HG02973 (cell line): ENCODE measurements at regions not wholly inside any gene's neighbourhood (a gene's known extent, or its start where the extent isn't known, plus 50 kb on each side); places are given as distances from the start of the nearest gene placed in this dataset.

Experiments used
- ATAC-seq: cut with Tn5 transposase; IDR thresholded peaks from one replicate; pipeline ENCODE4 v1.9.1; 2021; ENCODE audit warnings: moderate library complexity; ENCODE audit not compliant: unreplicated experiment

DNA sequence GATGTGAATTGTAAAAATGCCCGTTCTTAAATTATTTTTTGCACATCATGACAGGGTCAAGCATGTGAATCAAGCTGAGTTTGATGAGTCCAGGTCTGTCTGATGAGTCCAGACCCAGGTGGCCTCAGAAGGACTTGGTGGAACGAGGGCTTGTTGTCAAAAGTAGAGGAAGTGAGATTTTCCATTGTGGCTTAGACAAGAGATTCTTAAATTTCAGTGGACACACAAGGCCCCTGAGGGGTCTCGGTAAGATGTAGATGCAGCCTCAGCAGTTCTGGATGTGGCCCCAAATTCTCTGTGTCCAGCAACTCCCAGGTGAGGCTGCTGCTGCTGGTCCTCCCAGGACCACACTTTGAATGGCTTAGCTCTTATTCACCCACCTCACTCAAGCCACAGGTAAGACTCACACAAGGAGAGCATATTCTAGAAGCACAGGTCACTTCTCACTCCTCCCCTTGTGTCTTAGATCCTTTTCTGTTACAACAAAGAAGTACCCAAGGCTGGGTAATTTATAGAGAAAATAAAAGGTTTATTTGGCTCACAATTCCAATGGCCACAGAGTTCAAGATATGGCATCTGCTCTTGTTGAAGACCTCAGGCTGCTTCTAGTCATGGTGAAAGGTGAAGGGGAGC is 98.8 kb downstream of the GGTLC2 start:
- ATAC-seq = no peak

DNA sequence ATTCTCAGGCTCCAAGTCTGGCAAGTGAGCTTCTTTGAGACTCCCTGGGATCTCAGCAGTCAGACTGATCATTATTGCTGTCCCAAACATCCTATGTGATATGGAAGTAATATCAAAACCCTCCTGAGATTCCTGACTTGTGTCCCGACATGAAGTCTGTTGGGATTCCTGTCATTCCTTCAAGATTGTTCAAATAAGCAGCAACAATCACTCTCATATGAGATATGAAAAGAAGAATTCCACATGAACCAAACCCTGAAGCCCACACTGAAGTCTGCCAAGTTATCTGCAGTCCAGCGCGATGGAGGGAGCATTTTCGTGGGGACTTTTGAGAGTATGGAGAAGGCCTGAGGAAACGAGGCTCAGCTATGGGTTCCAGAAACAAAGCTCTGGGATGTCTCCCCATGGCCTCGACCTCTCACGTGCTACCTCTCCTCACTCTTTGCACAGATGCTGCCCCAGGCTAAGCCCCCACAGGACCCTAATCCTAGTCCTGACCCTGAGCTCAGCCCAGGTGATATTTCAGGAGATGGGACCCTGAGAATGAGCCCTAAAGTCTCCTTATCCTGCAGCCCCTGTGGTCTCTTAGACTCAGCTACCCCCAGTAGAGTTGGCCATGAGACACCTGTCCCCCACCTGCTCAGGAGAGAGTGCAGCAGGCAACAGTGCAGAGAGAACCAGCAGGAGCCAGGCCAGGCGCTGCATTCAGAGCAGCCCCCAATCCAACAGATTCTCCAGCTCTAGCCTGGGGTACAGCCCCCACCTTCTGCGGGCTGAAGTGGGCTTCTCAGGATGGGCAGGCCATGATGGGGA is 100.2 kb downstream of the GGTLC2 start:
- no peak for ATAC-seq

DNA sequence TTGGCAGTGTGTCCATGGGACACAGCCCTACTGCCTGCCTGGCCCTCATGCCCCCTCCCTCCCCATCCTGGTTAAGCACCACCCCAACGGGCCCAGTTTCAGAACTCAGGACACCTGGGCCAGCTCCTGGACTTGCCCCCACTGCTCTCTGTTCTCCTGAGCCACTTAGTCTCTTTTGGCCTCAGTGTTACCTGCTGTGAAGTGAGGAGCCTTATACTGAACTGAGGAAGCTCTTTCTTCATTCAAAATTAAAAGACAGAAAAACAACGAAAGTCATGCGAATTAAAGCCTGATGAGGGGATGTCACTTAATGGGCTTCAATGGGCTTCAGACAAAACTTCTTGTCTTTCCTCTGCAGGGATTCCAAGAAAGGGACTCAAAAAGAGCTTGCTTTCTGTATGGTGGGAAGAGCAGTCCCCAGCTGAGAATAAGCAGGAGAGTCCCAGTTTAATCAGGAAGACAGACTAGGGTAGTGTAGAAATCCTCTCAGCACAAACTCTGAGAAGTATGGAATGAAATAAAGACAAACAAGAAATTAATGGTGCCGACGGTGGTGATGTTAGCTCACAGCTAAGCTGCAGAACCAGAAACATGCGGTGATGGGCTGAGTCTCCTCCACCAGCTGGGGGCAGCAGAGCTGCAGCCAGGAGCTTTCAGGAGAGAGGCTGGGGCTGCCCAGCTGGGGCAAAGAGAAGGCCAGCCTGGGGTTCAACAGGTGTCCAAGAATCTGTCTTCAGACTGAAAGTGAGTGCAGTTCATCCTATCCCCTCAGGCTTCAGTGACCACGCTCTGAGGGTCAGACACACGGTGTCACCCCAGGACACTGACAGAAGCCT is 101.0 kb downstream of the GGTLC2 start:
- ATAC-seq = no peak

DNA sequence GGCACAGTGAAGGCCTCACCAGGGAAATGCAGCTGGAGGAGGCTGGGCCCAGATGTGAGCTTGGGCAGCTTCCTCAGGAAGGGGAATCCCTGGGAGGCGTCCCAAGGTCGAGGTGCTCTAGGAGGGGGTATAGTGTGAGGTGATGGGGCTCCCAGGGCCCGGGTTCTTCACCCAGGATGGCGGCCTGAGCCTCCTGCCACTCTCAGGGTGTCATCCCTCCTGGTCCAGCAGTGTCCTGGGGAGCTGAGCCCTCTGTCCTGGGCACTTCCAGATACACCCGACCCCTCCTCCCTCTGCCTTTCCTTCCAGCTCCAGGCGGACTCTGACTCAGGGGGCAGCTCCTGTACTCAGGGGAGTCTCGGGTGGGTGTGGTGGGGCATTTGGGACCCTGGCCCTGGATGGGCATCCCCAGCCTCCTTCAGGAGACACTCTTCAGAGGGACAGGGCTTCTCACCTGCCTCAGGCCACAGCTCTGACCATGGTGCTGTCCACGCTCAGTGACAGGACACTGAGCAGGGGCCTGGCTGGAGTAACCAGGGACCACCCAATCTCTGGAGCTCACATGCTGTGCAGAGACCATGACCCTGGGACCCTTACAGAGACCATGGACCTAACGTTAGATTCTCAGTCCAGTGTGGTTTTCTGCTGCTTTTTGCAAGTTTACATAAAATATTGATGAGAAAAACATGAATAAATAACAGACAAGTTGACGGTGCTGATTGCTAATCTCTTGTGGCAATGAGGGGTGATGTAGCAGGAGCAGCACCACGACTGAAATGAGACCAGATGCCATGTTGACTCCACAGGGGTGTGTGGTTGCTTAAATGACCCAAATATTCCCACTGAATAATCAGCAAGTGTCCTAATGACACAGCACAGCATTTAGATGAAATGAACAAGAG is 101.9 kb downstream of the GGTLC2 start:
- ATAC-seq = no peak

DNA sequence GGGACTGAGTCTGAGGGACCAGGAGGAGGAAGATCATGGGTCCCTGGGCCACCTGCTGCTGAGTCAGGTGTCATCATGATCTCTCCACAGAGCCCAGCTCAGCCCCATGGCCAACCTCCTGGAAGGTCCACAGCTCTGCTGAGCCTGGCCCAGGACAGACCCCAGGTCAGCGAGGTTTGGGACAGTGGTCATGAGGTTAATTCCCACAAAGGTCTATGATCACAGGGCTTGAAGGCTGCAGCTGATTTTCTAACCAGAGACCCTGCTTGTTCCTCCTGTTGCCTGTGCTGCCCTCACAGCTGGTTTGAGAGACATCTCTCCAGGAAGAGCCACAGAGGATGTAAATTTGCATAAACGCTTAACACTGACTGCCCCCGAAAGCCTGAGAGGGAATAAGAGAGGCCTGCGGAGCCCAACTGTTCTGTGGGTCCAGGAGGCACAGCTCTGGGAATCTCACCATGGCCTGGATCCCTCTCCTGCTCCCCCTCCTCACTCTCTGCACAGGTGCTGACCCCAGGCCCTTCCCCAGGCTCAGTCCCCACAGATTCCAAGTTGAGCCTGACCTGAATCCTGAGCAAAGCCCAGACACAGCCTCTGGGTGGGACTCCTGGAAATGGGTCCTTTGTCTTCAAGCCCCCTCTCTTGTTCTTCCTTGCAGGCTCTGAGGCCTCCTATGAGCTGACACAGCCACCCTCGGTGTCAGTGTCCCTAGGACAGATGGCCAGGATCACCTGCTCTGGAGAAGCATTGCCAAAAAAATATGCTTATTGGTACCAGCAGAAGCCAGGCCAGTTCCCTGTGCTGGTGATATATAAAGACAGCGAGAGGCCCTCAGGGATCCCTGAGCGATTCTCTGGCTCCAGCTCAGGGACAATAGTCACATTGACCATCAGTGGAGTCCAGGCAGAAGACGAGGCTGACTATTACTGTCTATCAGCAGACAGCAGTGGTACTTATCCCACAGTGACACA is 102.8 kb downstream of the GGTLC2 start:
- peak; percentile 42 for ATAC-seq

DNA sequence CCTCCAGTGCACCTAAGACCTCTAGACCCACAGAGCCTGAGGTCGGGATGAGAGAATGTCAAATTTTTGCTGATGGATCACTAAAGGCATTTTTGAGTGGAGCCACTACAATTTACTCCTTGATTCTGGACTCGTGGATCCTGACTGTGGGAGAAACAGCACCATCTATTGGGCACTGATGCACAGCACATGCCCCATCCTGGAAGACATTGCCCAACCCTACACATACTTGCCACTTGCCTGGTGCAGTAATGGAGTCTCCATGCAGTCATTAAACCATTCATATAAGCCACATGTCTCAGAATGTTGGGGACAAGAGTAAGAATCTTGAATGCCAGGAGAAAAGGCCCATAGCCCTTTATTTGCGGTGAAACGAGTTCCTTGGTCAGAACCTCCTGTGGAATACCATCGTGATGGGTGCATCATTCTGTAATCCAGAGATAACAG is 103.9 kb downstream of the GGTLC2 start:
- ATAC-seq = no peak

DNA sequence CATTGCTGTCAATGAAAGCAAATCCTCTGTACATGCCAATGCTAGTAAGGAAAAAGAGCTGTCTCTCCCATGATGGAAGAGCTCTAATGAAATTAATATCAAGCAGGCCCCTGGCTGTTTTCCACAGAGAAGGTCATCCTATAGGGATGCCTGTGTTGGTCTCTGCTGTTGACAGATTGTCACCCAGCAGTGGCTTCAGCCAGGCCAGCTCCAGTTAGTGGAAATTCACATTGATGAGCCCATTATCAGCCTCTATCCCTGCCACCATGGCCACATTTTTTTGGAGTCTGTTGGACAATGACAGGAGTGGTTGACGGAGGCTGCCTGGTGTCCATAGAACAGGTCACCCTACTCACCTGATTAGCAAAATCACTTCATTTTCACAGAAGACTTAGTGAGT is 104.3 kb downstream of the GGTLC2 start:
- ATAC-seq = no peak

DNA sequence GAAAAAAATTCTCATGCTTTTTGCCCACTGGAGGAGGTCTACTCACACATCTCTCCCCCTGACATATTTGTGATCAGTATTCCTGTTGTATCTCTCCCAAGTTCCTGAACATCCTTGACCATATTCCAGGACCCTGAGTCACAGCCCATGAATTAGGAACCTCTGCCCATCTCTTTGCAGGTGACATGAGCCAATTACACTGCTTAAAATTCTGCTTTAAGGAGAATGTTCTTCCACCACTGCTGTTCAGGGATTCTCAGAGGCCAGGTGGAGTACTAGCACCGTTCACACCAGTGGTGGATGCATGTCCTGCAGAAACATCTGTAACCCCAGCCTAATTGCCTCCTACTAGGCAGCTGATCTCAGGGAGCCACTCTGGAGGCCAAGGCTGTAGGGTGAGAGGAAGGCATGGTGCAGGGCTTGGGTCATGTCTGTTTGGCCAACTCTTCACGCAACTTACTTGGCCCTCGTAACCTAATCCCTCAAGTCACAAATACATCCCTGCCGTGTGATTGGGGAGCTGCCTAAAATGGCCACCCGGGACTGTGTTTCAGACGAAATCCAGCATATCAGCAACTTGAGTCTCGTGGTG is 104.8 kb downstream of the GGTLC2 start:
- ATAC-seq = no peak

DNA sequence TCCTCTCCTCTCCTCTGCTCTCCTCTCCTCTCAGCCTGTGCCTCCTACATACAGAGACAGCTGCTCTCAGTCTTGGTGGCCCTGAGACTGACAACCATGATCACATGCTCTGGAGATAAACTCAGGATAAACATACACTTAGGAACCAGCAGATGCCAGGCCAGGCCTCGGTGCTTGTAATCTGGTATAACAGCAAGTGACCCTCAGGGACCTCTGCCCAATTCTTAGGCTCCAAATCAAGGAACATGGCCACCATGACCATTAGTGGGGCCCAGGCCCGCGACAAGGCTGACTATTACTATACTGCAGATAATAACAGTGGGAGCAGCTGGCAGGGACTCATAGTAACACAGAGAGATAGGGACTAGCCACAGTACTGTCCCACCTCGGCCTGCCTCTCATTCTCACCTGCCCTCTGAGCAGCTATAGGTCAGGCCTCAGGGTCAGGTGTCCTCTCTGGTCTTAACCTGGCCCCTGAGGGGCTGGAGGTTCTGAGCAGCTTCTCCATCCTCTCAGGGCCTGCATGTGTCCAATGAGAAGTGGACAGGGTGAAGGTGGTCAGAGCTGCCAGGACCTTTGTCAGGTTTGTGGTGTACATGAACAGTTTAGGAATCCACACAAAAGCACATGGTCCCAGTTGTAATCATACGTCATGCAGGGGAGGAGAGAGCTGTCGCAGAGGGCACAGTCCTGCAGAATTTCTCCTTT is 106.1 kb downstream of the GGTLC2 start:
- ATAC-seq = no peak

DNA sequence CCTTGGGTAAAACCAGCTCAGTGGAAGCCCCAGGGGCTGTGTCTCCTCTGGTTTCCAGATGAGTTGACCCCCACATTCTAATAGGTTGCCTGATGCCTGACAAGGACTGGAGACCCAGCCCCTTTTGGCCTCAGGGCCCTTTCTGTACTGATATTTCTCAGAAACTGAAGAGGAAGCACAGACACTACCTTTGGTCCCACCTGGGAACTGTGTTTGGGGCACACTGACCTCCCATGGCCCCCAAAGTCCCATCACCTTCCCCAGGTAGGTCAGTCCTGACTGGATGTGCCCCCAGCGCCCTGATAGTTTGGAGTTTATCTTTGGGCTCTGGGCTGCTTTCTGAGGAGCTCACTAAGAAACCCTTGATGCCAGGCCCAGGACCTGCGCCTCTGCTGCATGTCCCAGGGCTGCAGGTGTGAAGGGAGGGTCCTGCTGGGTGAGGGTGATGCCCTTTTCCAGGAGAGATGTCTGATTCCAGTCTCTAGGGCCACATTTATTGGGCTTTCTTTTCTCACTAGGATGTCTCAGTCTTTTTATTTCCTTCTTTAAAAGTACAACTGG is 106.7 kb downstream of the GGTLC2 start:
- no peak for ATAC-seq

DNA sequence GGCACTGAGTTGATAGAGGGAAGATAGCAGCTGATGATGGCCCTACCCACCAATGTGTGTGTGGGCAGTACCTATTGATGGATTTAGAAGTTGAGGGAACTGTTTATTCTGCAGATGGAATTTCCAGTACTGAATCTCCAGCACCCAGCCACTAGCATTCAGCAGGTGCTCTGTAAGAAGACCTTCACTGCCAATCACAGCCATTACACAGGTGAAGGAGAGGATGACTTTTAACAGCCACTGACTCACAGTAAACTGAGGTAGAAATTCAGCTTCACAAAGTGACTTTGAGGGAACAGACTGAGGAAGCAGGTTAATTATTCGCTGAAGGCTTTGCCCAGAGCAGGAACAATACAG is 107.8 kb downstream of the GGTLC2 start:
- no peak for ATAC-seq

DNA sequence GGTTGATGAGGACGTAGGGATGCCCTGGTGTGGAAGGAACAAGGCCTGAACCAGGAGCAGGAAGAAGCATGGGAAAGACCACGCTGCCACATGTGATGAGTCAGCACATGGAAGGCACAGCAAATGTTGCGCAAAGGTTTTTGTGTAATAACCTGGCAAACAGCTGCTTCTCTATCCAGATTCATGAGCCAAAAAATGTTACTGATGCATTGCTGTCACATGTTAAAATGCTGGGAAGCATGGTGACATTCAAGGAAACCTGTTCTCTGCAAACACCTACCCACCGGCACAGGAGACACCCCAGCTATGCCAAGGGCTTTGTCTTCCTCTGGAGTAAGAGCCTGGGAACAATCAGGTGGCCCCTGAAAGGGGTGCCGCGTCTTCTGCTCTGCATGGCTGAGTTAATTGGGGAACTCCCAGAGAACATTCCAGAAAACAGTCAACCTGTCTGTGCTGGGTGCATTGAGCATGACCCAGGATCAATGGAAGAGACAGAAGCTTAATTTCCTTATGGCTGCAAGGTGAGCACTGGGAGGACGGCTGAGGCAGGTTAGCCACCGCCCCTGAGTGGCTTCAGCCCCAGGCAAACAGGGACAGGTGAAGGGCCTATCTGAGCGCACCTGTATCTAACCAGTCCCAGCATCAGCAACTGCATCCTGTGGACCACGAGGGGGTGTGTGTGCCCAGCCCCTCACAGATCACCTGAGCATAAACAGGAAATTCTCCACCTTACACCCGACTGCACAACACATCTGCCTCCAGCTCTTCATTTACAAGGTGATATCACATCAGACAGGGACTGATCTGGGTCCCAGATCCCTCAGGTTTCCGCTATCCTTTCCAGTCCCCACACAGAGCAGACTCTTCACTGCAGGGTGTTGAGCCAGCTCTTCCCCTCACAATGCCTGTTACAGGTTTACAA is 108.4 kb downstream of the GGTLC2 start:
- ATAC-seq = no peak

DNA sequence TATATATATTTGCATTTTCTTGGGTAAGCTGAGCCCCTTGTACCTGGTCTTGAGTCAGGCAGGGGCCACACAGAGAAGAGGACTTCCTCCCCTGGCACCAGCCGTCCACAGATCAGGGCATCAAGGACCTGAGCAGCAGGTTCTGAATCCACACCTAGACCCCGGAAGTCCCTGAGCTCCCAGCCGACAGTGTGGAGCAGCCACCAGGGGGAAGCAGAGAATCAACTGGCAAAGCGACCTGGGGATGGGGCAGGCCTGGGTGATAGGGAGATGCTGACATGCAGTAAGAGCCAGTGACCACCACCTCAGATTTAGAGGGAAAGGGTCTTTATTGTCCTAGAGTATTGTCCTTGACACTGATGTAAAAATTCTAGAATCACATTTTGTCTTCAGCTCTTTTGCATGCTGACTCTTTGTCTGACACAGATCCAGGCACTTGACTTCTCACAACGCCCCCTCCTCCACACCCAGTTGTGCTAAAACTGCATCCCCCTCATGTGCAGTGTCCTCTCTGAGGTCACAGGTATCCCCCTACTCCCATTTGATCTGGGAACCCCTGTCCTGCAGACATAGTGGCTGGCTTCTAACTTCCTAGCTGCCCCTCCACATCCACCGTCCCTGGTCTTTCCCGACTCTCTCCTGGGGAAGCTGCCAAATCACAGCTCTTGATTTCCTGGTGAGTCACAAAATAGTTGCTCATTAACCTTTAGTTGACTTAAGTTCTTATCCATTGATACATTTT is 109.3 kb downstream of the GGTLC2 start:
- ATAC-seq = no peak

DNA sequence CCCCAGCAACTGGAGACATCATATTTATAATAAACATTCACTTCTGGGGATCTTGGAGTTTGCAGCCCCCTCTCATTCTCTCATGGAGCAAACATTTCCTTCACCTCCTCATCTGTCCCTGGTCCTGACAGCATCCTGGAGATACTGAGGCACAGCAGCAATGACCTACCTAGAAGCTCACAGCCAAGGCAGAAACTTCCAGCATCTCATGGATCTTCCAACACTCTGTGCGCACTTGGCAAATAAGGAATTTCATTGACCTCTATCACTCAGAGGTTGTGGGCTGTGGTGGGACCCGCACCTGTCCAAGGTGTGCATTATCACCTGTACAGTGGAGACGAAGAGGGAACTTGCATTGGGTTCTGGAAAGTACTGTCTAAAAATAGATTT is 109.8 kb downstream of the GGTLC2 start:
- ATAC-seq = no peak

DNA sequence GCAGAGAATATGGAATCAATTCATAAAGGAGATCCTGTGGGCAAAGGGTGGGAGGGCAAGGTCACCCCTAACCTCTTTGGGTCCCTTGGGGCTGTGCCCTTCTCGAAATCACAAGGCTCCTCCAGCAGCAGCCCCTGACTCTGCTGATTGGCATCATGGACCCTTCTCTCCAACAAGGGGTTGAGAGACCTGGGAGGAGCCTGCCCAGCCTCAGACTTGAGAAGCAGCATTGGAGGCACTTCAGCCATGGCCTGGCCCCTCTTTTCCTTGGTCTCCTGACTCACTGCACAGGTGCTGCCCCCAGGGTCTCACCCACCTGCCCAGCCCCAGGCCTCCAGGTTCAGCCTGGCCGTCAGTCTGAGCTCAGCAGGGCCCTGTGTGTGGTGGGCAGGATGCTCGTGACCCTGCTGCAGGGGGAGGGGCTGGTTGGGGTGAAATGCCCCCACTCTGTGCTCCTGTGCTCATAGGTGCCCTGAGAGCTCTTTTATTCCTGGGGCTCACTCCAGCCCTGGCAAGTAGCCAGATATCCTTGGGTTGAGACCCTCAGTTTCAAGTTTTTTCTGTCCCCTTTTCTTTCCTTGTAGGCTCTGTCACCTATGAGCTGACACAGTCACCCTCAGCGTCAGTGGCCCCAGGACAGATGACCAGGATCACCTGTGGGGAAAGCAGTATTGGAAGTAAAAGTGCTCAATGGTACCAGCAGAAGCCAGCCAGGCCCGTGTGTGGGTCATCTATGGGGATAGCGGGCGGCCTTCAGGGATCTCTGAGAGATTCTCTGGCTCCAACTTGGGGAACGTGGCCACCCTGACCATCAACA is 110.8 kb downstream of the GGTLC2 start:
- ATAC-seq = no peak

DNA sequence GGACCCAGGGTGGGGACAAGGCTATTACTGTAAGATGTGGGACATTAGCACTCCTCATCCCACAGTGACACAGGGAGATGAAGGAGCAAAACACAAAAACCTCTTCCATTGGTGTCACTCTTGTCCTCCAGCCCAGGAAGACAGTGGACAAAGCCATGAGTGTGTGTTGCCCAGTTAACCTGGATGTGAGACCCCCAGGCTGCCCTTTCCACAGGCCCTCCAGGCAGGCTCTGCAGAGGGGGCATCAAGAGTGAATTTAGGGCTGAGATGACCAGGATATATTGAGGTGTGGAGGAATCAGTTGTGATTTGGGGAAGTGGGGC is 111.3 kb downstream of the GGTLC2 start:
- no peak for ATAC-seq
